ENCODE measurements at regions not wholly inside any gene's neighbourhood (a gene's known extent, or its start where the extent isn't known, plus 50 kb on each side); places are given as distances from the start of the nearest gene placed in this dataset.

DNA sequence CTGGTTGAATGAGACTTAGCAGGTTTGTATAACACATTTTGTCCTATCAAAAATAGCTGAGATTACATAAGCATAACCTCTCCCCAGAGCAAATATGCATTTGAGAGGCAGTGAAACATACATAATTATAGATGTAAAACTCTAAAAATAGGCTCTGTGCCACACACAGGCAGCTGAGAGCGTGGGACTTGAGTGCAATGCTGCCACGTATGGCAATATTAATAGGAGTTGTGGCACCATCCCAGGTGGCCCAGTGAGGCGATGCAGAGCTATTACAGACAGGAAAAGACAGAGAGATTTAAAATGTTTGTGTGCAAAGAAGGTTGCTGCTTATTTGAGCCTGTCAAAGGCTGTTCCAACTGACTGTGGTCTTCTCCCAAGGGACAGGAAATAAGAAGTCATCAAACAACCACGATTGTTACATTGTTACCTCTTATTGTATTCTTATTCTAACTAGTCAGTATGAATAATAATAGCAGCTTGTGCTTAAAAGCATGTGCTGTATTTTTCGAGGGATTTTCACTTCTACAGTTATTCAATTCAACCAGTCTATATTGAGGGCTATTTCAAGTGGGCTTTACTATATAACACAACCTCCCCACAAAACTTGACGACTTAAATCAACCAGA, 116.5 kb downstream of the SALL1 start:
- DNase-seq: no peak

DNA sequence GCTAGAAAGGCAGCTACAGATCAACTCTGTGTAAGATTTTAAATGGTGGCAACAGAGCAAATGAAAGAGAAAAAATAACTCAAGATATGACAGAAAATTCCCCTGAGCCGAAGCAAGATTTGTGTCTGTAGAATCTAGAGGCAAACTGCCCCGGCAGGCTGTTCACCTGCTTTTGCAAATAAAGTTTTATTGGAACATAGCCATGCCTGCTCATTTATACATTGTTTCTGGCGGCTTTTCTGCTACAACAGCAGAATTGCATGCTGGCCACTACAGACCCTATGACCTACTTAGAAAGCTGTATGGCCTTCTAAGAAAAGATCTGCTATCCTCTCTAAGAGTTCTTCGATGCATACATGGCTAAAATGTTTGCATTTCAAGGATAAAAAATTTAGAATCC, 119.5 kb downstream of the SALL1 start:
- DNase-seq: no peak

DNA sequence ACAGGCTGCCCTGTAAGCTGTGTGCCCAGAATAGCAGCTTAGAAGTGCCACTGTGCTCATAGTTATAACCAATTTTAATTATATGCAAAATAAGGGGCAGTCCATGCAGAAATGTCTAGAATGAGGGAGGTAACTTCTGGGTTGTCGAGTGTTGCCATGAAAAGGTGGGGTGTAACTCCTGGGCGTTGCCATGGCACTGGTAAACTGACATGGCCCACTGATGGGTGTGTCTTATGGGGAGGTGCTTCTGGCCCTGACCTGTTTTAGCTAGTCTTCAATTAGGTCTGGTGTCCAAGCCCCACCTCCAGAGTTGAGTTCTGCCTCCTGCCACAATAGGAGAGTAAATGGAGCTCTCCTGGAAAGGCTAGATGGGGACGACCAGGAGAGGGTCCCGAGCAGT, 120.6 kb downstream of the SALL1 start:
- no peak for DNase-seq

DNA sequence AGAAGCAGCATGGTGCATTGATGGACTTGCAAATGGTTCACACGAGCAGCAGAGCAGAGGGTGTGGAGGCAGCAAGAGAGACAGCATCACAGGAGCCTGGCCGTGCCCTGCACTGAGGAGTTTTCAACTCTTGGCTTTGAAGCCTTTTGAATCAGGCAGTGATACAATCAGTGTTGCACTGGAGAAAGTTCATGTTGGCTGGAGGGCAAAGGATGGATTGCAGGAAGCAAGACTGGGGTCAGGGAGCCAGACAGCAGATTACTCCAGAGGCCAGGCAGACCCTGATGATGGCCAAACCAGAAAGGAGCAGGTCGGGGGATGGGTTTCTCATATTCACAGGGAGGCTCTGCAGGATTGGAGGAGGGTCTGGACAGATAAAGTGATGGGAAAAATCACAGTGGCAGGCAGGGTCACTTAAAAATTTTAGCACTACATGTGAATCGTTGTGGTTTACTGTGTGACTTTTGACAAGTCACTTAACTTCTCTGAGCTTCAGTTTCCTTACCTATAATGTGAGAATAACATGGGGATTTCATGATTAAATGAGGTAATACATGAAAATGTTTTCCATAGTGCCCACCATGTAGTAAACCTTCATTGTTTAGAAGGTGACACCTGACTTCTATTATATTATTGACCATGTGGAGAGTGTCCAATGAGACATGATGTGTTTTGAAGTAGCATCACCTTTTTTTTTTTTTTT, 125.3 kb downstream of the SALL1 start:
- no peak for DNase-seq

DNA sequence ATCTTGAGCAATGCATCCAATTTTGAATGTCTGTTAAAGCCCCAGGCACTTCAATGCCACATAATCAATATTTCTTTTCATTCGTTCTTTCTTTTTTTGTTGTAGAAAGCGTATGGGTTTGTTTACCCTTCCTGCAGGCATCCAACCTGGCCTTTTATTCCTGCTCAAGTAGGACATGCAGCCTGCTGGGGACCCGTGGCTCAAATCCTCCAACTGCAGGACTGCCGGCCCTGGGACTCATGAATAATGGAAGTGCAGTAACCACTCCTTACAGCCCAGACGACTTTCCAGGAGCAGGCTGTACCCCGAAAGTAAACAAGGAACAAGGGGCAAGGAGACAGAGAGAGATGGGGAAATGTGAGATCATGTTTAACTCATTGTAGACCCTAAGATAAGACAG, 126.4 kb downstream of the SALL1 start:
- no peak for DNase-seq

DNA sequence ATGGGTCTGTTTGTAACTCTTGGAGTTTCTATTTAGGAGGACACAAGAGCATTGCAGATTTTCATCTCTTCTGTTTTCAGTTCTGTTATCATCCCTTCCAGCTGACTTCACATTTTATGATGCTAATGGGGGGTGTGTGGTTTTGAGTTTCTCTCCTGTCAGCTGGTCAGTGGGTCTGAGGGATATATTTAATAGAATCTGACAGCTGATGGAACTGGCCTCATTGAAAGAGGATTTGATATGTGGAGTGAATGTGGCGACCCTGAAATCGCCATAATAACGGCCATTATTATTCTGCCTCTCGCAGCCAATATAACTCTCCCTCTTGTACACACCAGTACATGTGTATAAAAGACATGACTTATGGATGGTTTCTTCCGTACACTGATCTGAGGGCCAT, 128.1 kb downstream of the SALL1 start:
- DNase-seq: no peak

DNA sequence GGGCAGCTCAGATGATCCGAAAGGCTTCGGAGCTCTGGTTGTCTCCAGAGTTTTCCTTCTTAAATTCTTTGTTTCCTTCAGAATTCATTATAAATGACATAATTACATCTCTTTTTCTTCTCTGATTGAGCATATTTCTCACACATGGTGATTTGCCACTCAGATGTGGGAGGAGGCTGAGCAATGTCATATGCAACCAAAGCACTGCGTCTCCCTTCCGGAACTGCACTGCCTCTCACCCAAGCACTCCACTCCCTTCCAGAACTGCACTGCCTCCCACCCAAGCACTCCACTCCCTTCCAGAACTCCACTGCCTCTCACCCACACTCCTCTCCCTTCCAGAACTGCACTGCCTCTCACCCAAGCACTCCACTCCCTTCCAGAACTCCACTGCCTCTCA, 131.5 kb downstream of the SALL1 start:
- no peak for DNase-seq

DNA sequence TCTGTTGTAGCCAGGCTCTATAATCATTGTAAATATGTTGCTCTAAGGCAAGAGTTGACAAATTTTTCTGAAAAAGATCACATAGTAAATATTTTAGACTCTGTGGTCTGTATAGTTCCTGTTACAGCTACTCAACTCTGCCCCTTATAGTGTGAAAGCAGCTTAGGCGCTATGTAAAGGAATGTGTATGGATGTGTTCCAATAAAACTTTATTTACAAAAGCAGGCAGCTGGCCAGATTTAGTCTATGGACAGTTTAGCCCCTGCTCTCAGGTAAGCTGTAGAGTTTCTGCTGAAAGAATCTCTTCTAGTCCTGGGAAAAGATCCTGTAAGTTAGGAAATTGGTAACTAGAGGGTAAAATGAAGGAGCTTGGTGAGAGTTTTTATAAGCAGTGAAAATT, 133.1 kb downstream of the SALL1 start:
- no peak for DNase-seq

DNA sequence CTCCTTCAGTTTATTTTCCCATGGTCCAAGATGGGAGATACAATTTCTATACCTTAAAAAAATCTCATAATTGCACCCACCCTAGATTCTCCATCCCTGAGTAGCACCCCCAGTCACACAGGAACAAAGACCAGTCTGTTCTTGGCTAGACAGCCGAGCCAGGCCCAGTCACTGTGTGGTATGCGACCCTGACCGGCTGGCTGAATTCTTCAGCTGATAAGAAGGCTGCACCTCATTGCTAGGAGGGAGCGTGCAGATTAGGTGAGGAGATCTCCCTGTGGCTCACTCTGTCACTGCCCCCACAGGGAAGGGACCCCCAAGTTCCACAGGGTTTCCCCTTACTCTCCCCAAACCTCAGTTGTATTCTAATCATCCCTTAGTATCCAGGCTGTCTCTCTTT, 138.7 kb downstream of the SALL1 start:
- no peak for DNase-seq

DNA sequence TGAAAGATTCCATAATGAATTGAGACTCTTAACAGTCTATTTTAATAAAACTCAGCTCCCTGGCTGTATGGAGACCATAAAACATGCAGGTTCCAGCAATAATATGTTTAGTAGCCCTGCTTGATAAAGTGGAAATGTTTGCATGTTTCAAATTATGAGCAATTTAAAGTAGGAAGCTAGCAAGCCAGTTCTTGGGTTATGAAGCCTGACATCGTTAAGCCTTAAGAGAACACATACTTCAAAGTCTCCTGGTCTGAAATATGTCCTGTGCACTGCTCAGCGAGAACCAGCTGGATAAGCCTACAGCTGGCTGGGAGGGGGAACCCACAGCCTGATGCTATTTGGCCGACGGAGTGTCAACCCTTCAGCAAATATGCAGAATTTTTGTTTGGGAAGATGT, 140.3 kb downstream of the SALL1 start:
- DNase-seq: no peak

DNA sequence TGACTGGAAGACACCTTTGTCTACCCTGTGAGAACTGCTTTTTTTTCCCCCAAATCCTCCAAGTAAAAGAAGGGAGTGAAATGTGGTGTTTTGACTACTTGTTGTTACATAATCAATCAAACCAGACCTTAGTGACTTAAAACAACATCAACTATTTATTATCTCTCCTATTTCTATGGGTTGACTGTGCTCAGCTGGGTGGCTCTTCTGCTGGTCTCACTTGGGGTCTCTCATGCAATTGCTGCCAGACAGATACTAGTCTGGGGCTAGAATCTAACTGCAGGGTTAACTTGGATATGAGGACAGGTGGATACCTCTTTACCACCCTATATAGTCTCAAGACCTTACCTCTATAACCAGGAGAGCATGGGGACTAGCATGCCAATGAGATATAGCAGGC, 141.3 kb downstream of the SALL1 start:
- no peak for DNase-seq

DNA sequence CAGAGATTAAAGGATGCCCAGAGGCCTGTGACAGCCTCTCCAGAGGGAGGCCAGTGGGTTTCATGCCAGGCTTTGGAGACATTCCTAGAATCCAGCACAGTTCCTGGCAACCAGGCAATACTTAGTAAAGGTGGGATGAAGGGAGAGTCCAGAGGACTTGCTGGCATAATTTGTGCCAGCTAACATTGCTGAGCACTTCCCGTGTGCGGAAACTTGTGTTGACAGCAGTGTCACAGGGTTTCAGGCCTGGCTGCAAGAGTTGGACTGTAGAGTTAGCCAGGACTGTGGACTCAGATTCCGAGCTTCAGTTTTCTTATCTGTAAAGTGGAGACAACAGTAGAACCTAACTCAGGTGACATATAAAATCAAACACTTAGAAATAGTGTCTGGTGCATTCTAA, 141.7 kb downstream of the SALL1 start:
- DNase-seq: no peak

DNA sequence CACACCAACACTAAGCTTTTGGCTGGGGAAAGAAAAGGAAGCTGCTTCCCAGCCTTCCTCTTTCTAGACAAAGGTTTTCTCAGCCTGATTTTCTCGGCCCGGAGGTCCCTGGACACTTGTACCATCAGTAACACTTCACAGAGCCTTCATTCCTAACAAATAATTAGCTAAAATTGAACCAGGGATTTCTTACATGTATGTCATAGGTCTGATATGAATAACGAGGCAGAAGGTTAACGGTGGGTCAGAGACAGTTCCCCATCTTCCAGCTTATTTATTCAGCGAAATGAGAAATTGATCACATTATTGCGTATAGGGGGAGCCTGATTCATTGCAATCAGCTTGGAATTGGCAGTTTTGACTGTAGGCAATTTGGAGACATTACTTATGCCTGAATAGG, 142.5 kb downstream of the SALL1 start:
- no peak for DNase-seq

DNA sequence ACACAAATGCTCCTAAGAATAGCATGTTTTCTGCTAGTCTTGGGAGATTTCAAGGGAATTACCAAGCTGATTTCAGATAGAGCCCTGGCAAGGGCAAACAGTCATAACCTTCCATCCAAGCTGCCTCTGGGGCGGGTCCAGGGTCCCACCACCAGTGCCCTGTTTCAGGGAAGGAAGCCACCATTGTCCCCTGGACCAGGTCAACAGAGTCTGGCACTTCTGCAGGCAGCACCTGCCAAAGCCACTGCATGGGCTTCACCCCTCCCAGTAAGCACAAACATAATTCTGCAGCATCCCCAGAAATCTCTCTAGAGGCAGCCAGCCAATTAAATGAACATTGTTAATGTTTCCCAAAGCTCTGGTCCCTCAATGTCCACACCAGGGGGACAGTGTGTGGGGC, 143.0 kb downstream of the SALL1 start:
- DNase-seq: no peak

DNA sequence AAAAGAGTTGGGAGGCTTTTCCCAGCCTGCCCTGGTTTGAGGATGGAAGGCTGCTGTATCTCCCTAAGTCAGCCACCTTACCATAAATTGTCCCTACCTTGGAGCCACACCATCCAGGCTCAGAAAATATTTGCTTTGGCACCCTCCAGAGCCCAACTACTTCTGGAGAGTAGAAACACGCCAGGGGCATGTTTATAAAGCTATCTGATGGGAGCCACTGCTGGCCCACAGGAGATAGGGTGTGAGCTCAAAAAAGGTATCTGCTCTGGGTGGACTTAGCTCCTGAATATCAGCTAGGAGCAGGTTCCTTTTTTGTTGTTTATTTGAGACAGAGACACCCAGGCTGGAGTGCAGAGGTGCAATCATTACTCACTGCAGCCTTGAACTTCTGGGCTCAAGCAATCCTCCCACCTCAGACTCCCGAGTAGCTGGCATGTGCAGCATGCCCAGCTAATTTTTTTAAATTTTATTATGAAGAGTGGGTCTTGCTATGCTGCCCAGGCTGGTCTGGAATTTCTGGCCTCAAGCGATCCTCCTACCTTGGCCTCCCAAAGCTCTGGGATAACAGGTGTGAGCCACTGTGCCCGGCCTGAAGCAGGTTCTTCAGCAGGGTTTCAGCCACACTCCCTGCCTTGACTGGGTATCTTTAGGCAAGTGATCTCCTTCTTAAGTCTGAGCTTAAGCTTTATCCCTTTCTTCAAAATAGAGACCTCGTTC, 147.1 kb downstream of the SALL1 start:
- DNase-seq: no peak

DNA sequence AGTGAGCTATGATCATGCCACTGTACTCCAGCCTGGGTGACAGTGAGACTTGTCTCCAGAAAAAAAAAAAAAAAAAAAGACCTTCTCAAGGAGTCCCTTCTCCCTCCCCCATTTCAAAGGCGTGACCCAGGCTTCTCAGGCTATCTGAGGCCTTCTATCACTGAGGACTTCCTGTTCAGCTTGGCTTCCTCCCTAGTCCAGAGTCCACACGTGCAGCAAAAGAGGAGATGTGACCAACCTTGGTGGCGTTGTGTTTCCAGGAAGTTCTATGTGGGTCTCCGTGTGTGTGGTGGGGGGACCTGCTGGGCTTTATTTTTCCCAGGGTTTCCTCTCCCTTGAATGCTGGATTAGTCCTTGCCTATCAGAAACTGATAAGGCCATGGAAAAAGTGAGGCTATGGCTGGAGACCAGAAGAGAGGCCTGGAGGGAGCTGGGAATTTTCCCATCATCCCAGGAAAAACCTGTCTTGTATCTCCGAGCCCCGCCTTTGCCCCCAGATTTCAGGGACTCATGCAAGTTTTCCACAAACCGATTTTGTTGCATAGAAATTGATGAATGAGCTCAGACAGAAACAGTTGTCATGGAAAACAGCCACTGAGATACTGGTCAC, 148.1 kb downstream of the SALL1 start:
- no peak for DNase-seq

DNA sequence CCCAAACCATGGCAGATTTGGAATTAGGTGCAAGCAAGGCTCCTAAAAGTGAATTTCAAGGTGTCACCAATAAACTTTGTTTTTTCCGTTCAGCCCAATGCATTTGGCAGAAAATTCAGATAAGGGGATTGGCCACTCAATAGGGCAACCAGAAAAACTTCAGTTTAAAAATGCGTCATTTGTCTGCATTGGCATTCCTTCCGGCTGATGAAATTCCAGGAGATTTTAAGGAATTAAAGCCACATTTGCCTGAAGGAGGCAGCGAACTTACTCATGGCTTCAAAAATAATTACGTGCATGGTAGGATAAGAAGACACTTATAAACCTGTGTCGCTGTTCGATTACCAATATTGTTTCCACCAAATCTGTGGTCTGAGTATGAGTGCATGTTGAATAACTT, 151.9 kb downstream of the SALL1 start:
- no peak for DNase-seq

DNA sequence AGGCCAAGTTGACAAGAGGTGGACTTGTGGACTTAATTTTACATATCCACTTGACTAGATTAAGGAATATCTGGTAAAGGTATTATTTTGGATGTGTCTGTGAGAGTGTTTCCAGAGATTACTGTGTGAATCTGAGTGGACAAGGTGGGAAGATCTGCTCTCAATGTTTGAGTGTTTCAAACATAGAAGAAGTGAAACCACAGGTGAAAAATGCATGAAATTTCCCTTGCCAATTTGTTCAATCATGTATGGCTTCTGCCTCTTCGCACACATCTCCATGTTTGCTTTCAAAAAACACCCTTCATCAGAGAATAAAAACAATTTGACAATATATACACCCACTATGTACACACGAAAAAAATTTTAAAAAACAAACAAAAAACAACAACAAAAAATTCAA, 152.7 kb downstream of the SALL1 start:
- DNase-seq: no peak

DNA sequence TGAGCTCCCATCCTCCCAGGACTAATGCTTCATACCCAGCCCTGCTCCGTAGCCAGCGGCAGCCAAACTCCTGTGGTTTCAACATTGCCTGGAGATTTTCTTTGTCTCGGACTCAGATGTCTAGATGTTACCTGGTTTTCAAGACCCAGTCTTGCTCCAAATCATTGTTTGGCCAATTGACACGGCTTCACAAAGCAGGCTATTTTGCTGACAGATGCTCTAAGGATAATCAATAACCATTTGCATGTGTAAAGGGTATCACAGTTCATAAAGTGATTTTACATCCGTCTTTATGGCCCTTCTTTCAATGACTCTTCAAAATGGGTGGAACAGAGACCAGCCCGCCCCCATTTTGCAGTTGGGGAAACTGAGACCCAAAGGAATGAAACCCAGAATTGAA, 153.4 kb downstream of the SALL1 start:
- DNase-seq: no peak

DNA sequence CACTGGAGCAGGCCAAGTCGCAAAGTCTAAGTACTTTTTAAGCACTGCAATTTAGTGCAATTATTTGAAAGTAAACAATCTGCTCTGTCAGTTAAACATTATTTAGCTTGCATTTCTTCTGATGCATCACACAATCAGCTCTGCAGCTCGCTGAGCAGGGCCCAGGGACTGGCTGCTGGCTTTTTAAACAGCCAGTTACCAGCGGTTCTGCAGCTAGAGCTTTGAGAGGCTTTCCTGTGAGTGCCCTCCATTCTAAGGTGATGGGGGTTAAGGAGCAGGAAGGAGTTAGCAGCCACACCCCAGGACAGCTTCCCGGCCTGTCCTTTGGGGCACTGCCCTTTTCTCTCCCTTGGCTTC, 154.3 kb downstream of the SALL1 start:
- no peak for DNase-seq

DNA sequence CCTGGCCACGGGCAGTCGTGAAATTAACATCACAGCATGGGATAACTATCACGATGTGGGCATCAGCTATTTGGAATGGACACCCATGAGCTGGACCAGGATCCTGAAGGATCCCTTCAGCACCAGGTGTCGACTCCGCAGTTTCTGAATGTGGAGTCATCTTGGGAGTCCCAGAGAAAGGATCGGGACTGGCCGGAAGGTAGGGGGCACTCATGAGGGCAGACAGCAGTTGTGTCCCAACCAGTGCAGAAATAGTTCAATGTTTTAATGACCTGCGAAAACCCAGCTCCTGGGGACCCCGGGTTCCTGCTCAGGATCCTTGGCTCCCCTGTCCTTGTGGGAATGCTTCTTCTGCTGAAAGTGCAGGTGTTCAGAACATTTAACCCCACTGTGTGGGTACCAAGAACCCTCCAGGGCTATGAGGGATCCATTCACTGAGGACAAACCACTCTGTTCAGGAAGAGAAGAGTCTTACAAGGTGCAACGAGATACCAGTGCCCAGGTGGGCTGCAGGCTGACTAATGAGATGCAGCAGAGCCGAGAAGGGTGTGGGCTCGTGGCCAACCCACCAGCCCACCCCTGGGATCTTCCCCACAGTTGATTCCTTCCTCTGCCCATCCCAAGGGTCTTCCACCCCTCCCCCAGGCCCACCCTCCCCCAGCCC, 154.8 kb downstream of the SALL1 start:
- no peak for DNase-seq

DNA sequence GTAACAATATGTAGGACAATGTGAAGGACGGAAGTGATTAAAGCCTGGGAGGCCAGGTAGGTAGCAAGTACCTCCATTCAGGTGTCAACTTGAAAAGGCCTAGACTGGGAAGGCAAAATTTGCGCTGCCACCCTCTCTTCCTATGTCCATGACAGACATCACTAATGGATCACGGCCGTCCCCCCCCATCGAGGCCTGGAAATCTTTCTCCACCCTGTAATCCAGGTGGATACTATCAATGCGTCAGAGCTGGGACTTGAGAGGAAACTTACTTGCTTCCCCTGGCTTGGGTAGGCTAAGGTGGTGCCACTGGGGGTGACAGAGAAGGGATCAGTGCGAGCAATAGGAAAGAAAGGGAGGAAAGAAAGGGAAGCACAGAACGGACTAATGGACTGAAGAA, 156.1 kb downstream of the SALL1 start:
- no peak for DNase-seq

DNA sequence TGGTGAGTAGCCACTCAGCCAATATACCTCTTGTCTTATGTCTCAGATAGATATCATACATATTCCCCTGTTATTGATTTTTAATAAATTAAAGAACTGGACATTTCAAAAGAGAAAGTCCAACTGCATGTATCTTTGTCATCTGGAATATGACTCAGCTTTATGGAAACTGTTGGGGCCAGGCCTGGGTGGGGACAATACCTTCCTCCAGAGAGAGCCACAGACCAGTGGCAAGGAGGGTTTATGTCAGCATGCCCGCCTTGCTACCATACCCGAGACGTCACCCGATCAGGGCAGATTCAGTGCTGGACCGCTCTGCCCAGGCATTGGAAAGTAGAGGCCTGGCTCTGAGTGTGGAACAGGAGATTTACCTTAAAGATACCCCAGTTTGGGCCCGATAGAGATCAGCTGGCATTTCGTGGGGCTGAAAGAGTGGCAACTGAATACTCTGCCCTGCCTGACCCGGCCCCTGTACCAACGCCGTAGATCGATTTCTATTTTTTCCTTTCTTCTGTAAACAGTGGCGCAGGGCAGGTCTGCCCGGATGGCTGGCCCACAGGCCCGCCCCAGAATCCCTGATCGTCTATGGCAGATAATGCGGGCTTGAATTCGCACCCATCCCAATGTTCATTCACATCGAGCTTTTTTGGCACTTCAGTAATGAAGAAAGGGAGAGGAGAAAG, 158.6 kb downstream of the SALL1 start:
- no peak for DNase-seq
